Testis (tissue), 2 donors: ENCODE measurements at regions not wholly inside any gene's neighbourhood (a gene's known extent, or its start where the extent isn't known, plus 50 kb on each side); places are given as distances from the start of the nearest gene placed in this dataset.

ENCODE experiments used
- POLR2A ChIP-seq: fragments of 450-650 bp; IDR thresholded peaks from one replicate; pipeline ENCODE4 v1.6.1; 2017; ENCODE audit warnings: antibody characterized with exemption, mild to moderate bottlenecking, moderate library complexity
- TF ChIP-seq, protein P1 (sequence below), 3 experiments: fragments of 450-650 bp in 2 of 3; fragments of 200-600 bp in 1 of 3; sonication (generic) in 1 of 3; IDR thresholded peaks; one replicate each; pipeline ENCODE4 v1.5.1; 2016 to 2019; ENCODE audit warnings: antibody characterized with exemption in 3 of 3, mild to moderate bottlenecking in 2 of 3, moderate library complexity in 1 of 3

DNA sequence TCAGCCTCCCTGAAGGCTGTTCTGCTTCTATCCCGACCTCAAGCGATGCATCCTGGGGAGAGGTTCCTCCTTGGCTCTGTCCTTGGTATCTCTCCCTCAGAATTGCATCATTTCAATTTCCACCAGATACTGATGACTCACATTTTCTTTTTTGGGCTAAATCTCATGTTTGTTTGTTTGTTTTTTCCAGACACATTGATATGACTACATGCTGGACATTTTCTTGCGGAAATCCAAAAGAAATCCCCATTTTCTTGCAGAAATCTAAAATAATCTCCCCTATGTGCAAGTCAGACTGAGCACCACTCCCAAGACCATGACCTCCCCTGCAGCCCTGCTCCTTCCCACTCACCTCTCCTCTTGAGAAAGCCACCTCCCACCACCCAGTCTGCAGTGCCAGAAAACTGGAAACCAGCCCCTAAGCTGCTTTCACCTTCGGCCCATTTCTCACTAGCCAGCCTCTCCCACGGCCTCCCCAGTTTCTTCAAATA is 260.2 kb upstream of the PRKCQ start:
- TF ChIP-seq, protein P1, sequence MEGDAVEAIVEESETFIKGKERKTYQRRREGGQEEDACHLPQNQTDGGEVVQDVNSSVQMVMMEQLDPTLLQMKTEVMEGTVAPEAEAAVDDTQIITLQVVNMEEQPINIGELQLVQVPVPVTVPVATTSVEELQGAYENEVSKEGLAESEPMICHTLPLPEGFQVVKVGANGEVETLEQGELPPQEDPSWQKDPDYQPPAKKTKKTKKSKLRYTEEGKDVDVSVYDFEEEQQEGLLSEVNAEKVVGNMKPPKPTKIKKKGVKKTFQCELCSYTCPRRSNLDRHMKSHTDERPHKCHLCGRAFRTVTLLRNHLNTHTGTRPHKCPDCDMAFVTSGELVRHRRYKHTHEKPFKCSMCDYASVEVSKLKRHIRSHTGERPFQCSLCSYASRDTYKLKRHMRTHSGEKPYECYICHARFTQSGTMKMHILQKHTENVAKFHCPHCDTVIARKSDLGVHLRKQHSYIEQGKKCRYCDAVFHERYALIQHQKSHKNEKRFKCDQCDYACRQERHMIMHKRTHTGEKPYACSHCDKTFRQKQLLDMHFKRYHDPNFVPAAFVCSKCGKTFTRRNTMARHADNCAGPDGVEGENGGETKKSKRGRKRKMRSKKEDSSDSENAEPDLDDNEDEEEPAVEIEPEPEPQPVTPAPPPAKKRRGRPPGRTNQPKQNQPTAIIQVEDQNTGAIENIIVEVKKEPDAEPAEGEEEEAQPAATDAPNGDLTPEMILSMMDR (IDR thresholded peaks at IDR 0.05) = no peak
- TF ChIP-seq POLR2A = no peak
